Keratinocyte (primary cell): ENCODE measurements at regions not wholly inside any gene's neighbourhood (a gene's known extent, or its start where the extent isn't known, plus 50 kb on each side); places are given as distances from the start of the nearest gene placed in this dataset.

Experiments used
- CTCF ChIP-seq, 3 experiments: IDR thresholded peaks in 1 of 3; conservative IDR thresholded peaks in 1 of 3; optimal IDR thresholded peaks in 1 of 3; 2 replicates in 2 of 3; 3 replicates in 1 of 3; pipeline versions ENCODE3 to v1.5.1; 2011; ENCODE audit warnings: low read length in 3 of 3, mild to moderate bottlenecking in 3 of 3, moderate library complexity in 2 of 3, control low read depth in 1 of 3, inconsistent platforms in 1 of 3; ENCODE audit not compliant: insufficient read depth in 2 of 3; ENCODE audit errors: extremely low read depth in 1 of 3
- EZH2 ChIP-seq: IDR thresholded peaks from one replicate; pipeline ENCODE4 v1.6.1; 2012; ENCODE audit warnings: inconsistent platforms, mild to moderate bottlenecking, low read length, moderate library complexity

GRCh38 chr14:86641310-86641709 is 1111.4 kb downstream of the FLRT2 start:
- TF ChIP-seq CTCF (optimal IDR thresholded peaks at IDR 0.05 in 1 of 3, IDR thresholded peaks at IDR 0.05 in 1 of 3, conservative IDR thresholded peaks at IDR 0.05 in 1 of 3; ENCODE audit: extremely low read depth in 1 of 3, insufficient read depth in 2 of 3, low read length in 3 of 3) (no peak), EZH2 (no peak)
